GM12874 (cell line): ENCODE measurements at regions not wholly inside any gene's neighbourhood (a gene's known extent, or its start where the extent isn't known, plus 50 kb on each side); places are given as distances from the start of the nearest gene placed in this dataset.

Experiments used
- TF ChIP-seq, protein P1 (sequence below): IDR thresholded peaks from 2 replicates; pipeline ENCODE4 v1.5.1; 2011; ENCODE audit warnings: low read depth, mild to moderate bottlenecking, control low read depth, low read length, moderate library complexity; ENCODE audit not compliant: insufficient read depth

DNA sequence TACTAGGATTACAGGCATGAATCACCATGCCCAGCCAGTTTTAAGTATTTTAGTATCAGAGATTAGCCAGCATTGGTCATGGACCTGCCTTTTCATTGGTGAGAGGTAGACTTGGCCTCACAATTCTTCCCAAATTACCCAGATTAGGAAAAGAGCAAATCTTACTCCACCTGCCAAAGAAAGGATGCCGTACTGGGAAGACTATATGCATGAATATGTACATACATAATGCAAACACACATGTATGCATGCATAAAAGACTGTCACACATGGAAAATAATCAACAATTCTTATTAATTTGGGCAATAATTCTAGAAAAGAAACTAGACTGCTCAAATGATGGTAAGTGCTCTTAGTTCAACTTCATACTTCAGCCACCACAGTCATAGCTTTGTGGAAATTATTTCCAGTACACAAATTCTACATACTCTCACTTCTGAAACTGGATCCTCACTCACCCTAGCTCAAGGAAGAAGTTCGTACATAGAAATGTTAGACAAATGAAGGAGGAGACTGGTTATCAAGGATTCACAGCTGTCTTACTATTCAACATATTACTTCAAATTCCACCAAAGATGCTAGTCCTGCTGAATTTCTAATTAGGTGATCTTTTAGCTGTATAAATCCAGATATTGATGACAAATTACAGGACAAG, 73.7 kb downstream of the MINAR2 start:
- TF ChIP-seq, protein P1, sequence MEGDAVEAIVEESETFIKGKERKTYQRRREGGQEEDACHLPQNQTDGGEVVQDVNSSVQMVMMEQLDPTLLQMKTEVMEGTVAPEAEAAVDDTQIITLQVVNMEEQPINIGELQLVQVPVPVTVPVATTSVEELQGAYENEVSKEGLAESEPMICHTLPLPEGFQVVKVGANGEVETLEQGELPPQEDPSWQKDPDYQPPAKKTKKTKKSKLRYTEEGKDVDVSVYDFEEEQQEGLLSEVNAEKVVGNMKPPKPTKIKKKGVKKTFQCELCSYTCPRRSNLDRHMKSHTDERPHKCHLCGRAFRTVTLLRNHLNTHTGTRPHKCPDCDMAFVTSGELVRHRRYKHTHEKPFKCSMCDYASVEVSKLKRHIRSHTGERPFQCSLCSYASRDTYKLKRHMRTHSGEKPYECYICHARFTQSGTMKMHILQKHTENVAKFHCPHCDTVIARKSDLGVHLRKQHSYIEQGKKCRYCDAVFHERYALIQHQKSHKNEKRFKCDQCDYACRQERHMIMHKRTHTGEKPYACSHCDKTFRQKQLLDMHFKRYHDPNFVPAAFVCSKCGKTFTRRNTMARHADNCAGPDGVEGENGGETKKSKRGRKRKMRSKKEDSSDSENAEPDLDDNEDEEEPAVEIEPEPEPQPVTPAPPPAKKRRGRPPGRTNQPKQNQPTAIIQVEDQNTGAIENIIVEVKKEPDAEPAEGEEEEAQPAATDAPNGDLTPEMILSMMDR: no peak

- TF ChIP-seq, protein P1: no peak
These were observed 74.0 kb upstream of the CHSY3 start for GRCh38 chr5:129830288-129830687.

- TF ChIP-seq, protein P1: no peak
These were observed 67.9 kb upstream of the CHSY3 start for GRCh38 chr5:129836321-129836720.

- TF ChIP-seq, protein P1: no peak
These were observed 59.5 kb upstream of the CHSY3 start for GRCh38 chr5:129844764-129845163.

DNA sequence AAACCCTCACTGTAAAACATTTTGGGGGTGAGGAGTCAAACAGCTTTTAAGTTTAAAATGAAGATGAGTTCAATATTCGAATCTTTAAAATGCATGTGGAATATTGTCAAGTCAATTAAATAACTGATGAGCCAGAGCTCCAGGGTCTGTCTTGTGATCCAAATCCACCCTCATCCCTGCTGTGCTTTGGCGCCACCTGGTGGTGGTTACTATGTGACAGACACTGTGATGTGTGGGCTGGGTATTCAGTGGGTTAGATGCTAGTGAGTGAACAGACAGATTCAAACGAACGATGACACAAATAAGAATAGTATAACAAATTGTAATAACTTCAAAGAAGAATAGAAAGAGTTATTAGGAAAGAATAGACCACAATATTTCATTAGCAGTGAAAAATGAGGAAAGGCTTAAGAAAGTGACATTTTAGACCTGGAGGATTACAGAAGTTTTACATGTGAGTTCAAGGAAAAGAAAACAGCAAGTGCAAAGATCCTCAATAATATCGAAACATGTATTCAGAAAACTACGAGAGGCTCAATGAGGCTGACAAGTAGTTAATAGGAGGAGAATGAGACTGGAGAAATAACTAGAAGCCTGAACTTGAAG, 51.4 kb upstream of the CHSY3 start:
- TF ChIP-seq, protein P1: peak; percentile 90

GRCh38 chr5:129853588-129853987, 50.7 kb upstream of the CHSY3 start:
- TF ChIP-seq, protein P1: no peak
